GM18867 (cell line): ENCODE measurements at regions not wholly inside any gene's neighbourhood (a gene's known extent, or its start where the extent isn't known, plus 50 kb on each side); places are given as distances from the start of the nearest gene placed in this dataset.

Experiments used
- ATAC-seq: cut with Tn5 transposase; IDR thresholded peaks from one replicate; pipeline ENCODE4 v1.9.1; 2021; ENCODE audit warnings: mild to moderate bottlenecking, moderate library complexity; ENCODE audit not compliant: unreplicated experiment

DNA sequence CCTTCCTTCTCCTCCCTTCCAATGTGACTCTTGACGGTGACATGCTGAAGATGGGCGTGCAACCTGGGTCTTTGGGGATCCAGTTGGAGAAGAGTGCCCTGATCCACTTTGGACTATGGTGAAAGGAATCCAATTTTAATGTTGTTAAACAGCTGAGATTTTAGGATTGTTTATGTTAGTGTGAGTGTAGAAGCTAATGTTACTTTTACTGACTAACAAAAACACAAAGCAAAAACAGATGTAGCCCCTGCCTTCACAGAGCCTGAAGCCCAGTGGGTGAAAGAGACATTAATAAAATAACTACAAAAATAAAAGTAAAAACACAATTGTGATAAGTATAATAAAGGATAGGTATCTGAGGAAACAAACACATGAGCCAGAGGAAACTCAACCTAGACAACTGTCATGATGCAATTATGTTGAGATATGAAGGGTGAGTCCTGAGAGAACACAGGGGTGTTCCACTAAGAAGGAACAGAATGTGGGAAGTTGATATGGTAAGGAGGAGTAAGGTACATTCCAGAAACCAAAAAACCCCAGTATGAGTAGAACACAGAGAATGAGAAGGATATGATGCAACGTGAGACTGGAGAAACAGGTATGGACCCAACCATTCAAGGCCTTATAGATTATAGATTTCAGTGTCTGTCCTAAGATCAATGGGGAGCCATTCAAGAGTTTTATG is 115.1 kb upstream of the PMFBP1 start:
- ATAC-seq: no peak

DNA sequence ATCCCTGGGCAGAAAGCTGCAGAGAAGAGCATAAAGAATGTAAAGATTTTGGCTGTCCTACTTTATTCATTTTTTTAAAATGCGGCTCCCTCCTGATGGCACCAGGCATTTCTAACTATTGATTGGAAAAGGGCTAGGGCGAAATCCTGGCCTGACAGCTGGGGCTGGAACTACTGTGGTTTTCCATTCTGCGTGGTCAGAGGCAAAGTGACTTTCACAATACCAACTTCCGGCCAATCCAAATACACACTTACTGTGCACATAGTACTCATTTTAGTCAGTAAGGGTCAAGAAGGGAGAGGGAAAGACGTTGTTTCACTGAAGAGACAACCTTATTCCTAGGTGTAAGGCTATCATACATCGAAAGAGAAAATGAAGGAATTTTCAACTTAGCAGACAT is 113.8 kb upstream of the PMFBP1 start:
- ATAC-seq: no peak

- no peak for ATAC-seq
Observed at GRCh38 chr16:72285324-72285723, 113.4 kb upstream of the PMFBP1 start.

DNA sequence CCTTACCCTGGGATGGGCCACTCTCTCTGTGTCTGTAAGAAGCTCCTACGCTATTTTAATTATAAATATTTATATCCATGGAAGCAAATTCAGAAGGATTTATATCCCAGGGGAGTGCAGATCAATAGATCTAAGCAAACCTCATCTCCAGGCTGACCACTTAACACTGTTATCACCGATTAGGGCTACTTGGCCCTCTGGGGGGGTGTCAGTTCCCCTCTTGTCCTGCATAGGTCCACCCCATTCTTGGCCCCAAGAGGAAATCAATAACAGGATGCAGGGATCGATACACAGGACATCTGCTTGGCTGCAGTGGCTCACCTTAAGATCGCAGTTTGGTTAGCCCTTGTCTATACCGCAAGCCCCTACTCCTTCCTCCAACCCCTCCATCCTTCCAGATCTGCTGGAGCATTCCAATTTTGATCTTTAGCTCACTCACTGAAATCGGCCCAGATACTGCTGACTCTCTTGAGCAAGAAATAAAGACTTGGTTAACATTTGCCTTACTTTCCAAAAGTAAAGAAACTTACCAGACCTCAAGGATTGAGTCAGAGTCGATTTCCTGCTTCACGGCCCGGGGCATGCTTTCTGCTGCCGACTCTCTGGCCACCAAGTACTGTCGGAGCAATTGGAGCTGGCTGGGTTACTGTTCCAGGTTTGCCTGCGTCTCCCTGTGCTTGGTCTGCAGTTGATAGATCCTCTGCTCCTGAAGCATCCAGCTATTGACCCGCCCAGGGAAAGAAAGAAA is 112.3 kb upstream of the PMFBP1 start:
- ATAC-seq: no peak

DNA sequence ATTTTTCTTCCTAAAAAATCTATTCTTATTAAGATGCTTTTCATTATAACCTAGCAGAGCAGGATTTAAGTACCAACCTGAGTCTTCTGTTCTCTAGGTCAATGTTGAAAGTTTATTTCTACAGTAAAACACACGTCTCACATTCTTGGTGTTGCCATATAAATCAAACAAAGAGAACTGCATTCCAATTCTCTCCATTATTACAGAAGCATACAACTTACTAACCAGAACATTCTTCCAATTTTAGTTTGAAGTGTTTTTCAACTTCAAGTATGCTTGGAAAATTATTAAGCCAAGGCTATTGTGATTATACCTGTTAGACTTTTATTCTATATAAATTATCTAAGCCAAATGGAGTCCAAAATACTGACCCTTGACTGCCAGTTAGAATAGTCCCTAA is 110.4 kb upstream of the PMFBP1 start:
- ATAC-seq: no peak

- ATAC-seq: peak; percentile 70
Observed at GRCh38 chr16:72278301-72278700, 106.3 kb upstream of the PMFBP1 start.

- no peak for ATAC-seq
Observed at GRCh38 chr16:72277749-72278148, 105.8 kb upstream of the PMFBP1 start.

- no peak for ATAC-seq
Observed at GRCh38 chr16:72271699-72272240, 99.8 kb upstream of the PMFBP1 start.

GRCh38 chr16:72270531-72270930 is 98.6 kb upstream of the PMFBP1 start:
- ATAC-seq: no peak

- no peak for ATAC-seq
Observed at GRCh38 chr16:72266836-72267235, 94.9 kb upstream of the PMFBP1 start.

DNA sequence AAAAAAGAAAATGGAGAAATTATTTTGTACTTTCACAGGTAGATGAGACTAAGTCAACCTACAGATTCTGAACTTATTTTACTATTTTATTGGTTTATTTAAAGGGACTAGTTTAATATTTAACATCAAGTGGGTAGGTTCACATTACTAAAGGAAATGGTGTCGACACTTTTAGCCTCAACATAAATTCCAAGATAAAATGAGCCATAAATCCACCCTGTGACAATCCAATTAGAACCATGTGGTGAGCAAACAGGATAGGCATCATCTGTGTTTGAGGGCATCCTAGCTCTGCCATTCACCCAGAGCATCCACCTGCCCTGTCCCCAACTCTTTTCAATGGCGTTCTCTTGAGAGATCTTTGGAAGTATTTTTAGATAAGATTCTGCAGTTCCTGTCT is 92.8 kb upstream of the PMFBP1 start:
- ATAC-seq: no peak

GRCh38 chr16:72262711-72263110 is 90.8 kb upstream of the PMFBP1 start:
- no peak for ATAC-seq

- ATAC-seq: no peak
Observed at GRCh38 chr16:72261127-72261526, 89.2 kb upstream of the PMFBP1 start.

GRCh38 chr16:72256398-72257066 is 84.6 kb upstream of the PMFBP1 start:
- no peak for ATAC-seq

DNA sequence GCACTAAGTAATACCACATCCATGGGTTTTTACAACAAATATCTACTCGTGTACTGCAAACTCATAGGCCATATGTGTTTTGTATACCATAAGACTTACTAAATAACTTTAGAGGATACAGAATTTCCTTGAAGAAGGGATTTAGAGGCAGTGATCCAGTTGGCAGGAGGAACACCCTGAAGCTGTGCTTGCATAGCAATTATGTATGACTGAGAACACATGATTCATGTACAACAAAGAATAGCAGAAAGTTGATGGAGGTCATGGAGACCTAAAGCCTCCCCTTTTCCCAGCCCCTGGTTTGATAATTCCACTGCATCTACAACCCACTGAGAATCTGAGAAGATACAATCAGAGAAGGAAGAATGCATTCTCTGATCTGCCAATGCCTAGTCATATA is 83.8 kb upstream of the PMFBP1 start:
- no peak for ATAC-seq

GRCh38 chr16:72247821-72248253 is 75.9 kb upstream of the PMFBP1 start:
- ATAC-seq: no peak

DNA sequence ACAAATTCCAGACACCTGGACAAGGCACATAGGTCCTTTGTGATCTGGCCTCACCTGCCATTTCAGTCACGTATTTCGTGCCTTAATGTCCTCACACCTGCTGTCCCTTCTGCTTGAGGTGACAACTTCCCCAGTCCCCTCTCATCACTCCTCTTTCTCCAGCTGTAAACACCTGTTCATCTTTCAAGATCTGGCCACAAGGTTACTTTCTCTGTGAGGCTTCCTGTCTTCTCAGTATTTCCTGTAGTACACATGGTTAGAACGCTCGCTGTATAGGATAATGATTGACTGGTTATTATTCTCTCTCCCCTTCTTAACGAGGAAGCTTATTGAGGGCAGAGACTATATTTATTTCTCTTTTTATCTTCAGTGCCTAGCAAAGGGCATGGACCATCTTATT is 74.5 kb upstream of the PMFBP1 start:
- ATAC-seq: peak; percentile 87

- no peak for ATAC-seq
Observed at GRCh38 chr16:72244853-72245252, 72.9 kb upstream of the PMFBP1 start.

GRCh38 chr16:72243621-72244020 is 71.7 kb upstream of the PMFBP1 start:
- ATAC-seq: no peak

DNA sequence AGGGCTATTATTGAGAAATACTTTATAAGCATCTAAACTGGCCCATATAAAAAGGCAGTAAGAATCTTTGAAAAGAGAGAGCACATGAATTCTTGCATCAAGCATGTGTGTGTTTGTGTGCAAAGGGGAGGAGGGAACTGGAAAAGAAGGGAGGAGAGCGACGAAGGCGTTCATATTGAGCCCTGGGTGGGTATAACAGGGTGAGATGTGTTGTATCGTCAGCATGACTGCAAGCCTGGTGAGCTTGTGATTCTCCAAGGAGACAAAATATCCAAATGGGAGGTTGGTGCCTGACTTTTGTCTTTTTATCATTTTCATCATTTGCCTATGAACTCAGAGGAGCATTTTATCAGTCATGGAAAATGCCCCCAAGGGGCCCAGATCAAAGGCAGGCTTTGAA is 70.8 kb upstream of the PMFBP1 start:
- ATAC-seq: no peak

DNA sequence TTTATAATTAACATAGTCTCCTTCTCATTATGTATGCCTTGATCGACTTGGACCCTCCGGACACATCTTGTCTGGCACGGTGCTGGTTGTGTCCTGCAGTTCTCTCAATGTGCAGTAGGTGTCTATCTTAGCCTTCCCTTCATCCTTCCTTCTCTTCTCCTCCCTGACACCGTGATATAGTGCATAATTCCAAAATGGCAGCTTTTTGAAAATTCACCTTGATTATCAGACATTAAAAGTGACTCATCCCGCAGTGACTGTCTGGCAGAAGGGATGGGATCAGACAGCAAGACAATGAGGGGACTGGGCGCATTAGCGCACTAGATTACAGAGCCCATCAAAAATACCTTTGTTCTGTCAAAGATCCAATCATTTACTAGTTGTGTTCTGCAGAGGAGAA is 70.0 kb upstream of the PMFBP1 start:
- peak; percentile 43 for ATAC-seq

GRCh38 chr16:72241008-72241407 is 69.1 kb upstream of the PMFBP1 start:
- no peak for ATAC-seq
